ENCODE measurements at regions not wholly inside any gene's neighbourhood (a gene's known extent, or its start where the extent isn't known, plus 50 kb on each side); places are given as distances from the start of the nearest gene placed in this dataset.

DNA sequence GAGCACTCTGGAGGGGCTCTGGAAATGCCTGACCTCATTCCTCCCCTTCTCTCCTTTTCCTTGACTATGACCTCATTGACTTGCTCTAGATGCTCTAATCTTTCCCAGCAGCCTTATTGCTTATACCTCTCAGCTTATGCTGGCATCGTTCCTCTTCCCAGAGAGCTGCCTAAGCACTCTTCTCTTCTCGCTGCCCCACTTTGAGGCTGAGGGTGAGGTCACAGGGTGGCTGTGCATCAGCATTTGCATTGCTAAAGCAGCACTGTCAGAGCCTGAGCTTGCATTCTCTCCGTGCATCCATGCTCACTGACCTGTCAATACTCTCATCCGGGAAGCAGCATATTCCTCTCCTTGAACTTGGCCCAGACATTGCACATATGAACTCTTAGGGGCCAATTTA, 96.4 kb upstream of the NTRK2 start:
- TF ChIP-seq, protein P1, sequence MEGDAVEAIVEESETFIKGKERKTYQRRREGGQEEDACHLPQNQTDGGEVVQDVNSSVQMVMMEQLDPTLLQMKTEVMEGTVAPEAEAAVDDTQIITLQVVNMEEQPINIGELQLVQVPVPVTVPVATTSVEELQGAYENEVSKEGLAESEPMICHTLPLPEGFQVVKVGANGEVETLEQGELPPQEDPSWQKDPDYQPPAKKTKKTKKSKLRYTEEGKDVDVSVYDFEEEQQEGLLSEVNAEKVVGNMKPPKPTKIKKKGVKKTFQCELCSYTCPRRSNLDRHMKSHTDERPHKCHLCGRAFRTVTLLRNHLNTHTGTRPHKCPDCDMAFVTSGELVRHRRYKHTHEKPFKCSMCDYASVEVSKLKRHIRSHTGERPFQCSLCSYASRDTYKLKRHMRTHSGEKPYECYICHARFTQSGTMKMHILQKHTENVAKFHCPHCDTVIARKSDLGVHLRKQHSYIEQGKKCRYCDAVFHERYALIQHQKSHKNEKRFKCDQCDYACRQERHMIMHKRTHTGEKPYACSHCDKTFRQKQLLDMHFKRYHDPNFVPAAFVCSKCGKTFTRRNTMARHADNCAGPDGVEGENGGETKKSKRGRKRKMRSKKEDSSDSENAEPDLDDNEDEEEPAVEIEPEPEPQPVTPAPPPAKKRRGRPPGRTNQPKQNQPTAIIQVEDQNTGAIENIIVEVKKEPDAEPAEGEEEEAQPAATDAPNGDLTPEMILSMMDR (IDR thresholded peaks at IDR 0.05; ENCODE audit: poor library complexity): no peak
- TF ChIP-seq EZH2phosphoT487 (IDR thresholded peaks at IDR 0.05; ENCODE audit: low read depth, severe bottlenecking, unreplicated experiment): no peak
